ENCODE measurements at regions not wholly inside any gene's neighbourhood (a gene's known extent, or its start where the extent isn't known, plus 50 kb on each side); places are given as distances from the start of the nearest gene placed in this dataset.

GRCh38 chr3:66644549-66644948, 143.7 kb upstream of the LRIG1 start:
- TF ChIP-seq FOXM1 (IDR thresholded peaks at IDR 0.05; ENCODE audit: borderline replicate concordance, low read depth) (no peak), CEBPB (IDR thresholded peaks at IDR 0.05) (no peak), YY1 (IDR thresholded peaks at IDR 0.05; ENCODE audit: low read depth) (no peak), CREB1 (IDR thresholded peaks at IDR 0.05; ENCODE audit: low read depth) (no peak), MAX (IDR thresholded peaks at IDR 0.05) (no peak), REST (IDR thresholded peaks at IDR 0.05; ENCODE audit: low read depth) (no peak), USF1 (IDR thresholded peaks at IDR 0.05) (no peak)

Data from Ishikawa (cell line).